HL-60/S4 treated with retinoic acid at 250 ng/mL for 4 days and 3 days (cell line): ENCODE measurements at regions not wholly inside any gene's neighbourhood (a gene's known extent, or its start where the extent isn't known, plus 50 kb on each side); places are given as distances from the start of the nearest gene placed in this dataset.

Source experiments
- in situ Hi-C: fragments of 300-500 bp; cut with MboI; formaldehyde crosslinking; loops from 2 replicates; pipeline ENCODE4 v1.7.0; 2022; ENCODE audit warnings: low sequenced_read_pairs

- in situ Hi-C loops = no loop called here
Measured at GRCh38 chr4:163858515-163858914, 364.0 kb downstream of the TMA16 start.

- in situ Hi-C loops = no loop called here
Measured at GRCh38 chr4:163863082-163863481, 368.6 kb downstream of the TMA16 start.

GRCh38 chr4:163865010-163865409 lies 370.5 kb downstream of the TMA16 start:
- in situ Hi-C loops = no loop called here

GRCh38 chr4:163866728-163867315 lies 372.3 kb downstream of the TMA16 start:
- in situ Hi-C loops = no loop called here

DNA sequence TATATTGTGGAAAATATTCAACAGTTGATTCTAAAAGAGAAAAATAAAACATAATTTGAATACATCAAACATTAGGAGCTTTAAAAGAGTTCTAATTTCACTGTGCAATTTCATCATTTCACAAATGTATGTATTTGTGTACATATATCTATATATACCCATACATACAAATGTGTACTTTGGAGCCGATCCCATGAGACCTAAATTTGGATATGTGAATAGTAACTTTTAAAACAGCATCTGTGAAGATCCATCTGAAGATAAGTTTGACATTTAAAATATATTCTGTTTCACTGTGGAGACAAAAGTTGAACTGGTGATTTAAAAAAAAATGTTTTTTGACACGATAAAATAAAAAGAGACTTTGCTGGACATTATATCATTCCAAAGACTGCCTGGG lies 374.0 kb downstream of the TMA16 start:
- in situ Hi-C loops = no loop called here

DNA sequence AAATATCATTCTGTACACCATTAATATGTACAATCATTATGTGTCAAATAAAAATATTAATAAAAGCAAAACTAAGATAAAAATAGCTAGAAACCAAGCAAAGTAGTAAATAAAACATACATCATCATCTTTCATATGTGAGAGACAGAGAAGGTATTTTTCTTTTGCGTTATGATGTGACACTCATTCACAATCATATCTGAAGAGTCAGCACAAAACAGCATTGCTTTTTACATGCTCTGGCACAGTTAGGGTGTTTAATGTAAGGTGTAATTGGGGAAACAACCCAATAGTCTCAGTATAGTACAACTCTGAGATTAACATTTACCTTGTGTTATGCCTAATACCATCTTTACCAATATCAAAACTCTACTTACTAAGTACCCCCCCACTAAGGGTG lies 376.6 kb downstream of the TMA16 start:
- in situ Hi-C loops = no loop called here

- in situ Hi-C loops = no loop called here
Measured at GRCh38 chr4:163875327-163875726, 380.8 kb downstream of the TMA16 start.

- in situ Hi-C loops = no loop called here
Measured at GRCh38 chr4:163878336-163879121, 384.0 kb downstream of the TMA16 start.

GRCh38 chr4:163892417-163892816 lies 397.9 kb downstream of the TMA16 start:
- in situ Hi-C loops = no loop called here

- in situ Hi-C loops = no loop called here
Measured at GRCh38 chr4:163895378-163896005, 401.0 kb downstream of the TMA16 start.

DNA sequence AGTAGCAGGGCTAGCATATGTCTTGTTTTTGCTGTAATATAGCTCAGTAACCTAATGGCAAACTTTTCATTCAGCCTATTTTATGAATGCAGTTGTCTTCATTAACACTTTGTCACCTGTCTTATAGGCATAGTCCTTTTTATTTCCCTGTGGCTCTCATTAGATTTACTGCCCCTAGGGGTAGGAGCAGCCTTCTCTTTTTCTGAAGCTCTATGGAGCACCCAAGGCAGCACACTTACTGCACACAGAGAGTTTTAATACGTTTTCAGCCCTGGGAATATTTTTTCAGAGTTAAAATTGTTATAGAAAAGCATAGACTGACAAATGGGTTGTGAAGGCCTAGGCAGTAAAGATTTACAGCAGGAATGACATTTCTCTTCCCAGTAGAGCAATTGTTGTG lies 406.8 kb downstream of the TMA16 start:
- in situ Hi-C loops = no loop called here

- in situ Hi-C loops = no loop called here
Measured at GRCh38 chr4:163902417-163902816, 407.9 kb downstream of the TMA16 start.

GRCh38 chr4:163911891-163912290 lies 417.4 kb downstream of the TMA16 start:
- in situ Hi-C loops = no loop called here

DNA sequence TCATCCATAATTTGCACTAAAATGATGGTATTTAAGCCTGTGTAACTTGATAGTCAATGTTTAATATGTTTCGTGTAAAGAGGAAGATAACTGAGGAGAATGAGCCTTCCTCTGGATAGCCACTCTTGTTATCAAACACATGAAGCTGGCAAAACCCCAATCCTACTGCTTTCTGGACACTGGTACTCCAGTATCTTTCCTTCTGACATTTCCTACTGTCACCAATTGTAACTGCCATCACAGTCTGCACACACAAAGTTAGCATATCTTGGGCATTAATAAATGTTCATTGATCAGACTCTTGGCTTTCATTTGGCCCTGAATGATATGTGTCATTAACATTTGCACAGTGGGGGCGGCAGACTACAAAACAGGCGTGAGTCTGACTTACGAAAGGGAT lies 419.1 kb downstream of the TMA16 start:
- in situ Hi-C loops = no loop called here

- in situ Hi-C loops = no loop called here
Measured at GRCh38 chr4:163915896-163916295, 421.4 kb downstream of the TMA16 start.

DNA sequence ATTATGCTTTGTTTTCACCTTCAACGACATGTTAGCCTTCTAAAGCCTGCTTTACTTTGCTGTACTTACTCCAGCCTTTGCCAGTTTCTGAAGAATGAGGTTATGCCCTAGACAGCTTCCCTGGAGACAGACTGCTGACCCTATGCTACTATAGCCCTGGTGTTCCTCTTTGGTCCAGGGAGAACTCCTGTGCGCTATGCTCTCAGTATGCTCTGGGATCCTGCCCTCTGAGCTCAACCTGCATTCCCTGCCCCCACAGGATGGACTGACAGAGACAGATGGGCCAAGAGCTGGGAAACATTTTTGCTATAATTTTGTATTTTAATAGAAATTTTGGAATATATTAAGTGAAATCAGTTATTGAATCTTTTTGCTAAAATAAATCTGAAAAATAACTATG lies 425.9 kb downstream of the TMA16 start:
- in situ Hi-C loops = no loop called here

DNA sequence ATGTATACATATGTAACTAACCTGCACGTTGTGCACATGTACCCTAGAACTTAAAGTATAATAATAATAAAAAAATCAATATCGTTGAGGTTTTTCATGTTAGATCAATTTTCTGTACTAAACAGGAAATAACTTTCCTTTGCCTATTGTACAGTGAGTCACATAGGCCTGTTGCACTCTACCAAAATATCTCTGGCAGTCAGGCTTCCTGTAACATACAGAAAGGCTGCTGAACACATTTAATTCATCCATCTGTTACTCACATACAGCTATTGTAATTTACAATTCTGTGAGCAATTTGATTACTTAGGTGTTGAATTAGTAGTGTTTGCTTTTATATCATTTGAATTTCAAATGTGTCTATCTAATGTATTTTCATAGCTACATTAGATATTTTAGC lies 427.8 kb downstream of the TMA16 start:
- in situ Hi-C loops = no loop called here

GRCh38 chr4:163923092-163923491 lies 428.6 kb downstream of the TMA16 start:
- in situ Hi-C loops = no loop called here

DNA sequence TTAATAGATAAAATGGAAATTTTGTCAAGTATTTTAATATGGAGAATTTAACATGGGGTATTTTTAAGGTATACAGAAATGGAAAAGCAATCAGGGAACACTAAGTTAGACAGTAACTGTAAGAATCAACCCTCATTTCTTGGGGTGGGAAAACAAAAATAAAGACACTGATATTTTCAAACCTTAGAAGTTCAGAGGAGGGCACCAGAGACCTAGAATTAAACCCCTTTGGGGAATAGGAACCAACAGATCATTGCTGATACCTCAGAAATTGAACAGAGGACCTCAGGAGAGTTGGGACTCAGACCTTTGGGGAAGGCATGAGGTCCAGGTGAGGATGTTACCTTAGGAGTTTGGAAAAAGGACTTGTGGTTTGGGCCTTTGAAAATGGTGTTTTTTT lies 435.6 kb downstream of the TMA16 start:
- in situ Hi-C loops = no loop called here

DNA sequence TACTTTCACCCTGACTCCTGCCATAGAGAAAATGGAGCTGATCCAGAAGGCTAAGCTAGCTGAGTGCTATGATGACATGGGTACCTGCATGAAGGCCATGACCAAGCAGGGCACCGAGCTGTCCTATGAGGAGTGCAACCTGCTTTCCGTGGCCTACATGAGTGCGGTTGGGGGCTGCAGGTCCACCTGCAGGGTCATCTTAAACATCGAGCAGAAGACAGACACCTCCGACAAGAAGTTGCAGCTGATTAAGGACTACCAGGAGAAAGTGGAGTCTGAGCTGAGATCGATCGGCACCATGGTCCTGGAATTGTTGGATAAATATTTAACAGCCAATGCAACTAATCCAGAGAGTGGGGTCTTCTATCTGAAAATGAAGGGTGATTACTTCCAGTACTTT lies 438.0 kb downstream of the TMA16 start:
- in situ Hi-C loops = no loop called here

DNA sequence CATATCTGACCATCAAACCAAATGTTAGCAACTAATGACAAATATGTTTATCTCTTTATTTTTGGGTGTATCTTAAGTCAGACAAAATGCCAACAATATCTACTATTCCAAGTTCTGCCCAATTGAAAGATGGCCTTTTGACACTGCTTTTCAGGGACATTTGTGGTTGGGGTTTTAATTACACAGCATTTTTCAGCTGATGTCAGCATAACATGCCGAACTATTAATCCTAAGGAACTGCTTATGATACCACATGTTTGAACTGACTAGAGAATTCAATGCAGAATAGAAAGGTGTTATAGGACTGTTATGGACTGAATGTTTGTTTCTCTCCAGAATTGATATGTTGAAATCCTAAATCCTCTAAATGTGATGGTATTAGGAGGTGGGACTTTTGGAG lies 445.1 kb downstream of the TMA16 start:
- in situ Hi-C loops = no loop called here

- in situ Hi-C loops = no loop called here
Measured at GRCh38 chr4:163941221-163941905, 446.9 kb downstream of the TMA16 start.
